HEK293 (cell line): ENCODE measurements at regions not wholly inside any gene's neighbourhood (a gene's known extent, or its start where the extent isn't known, plus 50 kb on each side); places are given as distances from the start of the nearest gene placed in this dataset.

Source experiments
- CTCF ChIA-PET: fragments of 350-600 bp; formaldehyde crosslinking; extraction: SDS; loops from one replicate; lab custom pipeline; 2021; ENCODE audit warnings: antibody characterized with exemption; lab: Yijun Ruan, JAX
- POLR2A ChIA-PET: fragments of 300-600 bp; formaldehyde crosslinking; extraction: SDS; loops from one replicate; lab custom pipeline; 2020; ENCODE audit warnings: antibody characterized with exemption, inconsistent platforms; lab: Yijun Ruan, JAX
- H3K27ac ChIP-seq: fragments of 200-500 bp; sonication (Bioruptor generic); 2 replicates; pipeline ENCODE4 v1.5.1; 2014; ENCODE audit warnings: low read depth, low read length, control low read depth, inconsistent platforms; ENCODE audit errors: extremely low read depth
- H3K36me3 ChIP-seq, 2 experiments: fragments of 200-500 bp in 1 of 2; sonication (Bioruptor generic) in 1 of 2; 1 replicate in 1 of 2; 2 replicates in 1 of 2; pipeline ENCODE4 v1.5.1; 2014 to 2017; ENCODE audit warnings: inconsistent platforms in 2 of 2, low read length in 2 of 2; ENCODE audit not compliant: control insufficient read depth in 2 of 2, insufficient read depth in 1 of 2
- H3K4me1 ChIP-seq: fragments of 200-500 bp; sonication (Bioruptor generic); 2 replicates; pipeline ENCODE4 v1.5.1; 2014; ENCODE audit warnings: mild to moderate bottlenecking, low read length, inconsistent platforms; ENCODE audit not compliant: control insufficient read depth, insufficient read depth
- H3K4me3 ChIP-seq: 2 replicates; pipeline ENCODE4 v1.5.1; 2011; ENCODE audit warnings: low read depth, mild to moderate bottlenecking, control low read depth, low read length, moderate library complexity
- H3K9me3 ChIP-seq: fragments of 200-500 bp; sonication (Bioruptor generic); 2 replicates; pipeline ENCODE4 v1.5.1; 2014; ENCODE audit warnings: low read depth, low read length, inconsistent platforms; ENCODE audit not compliant: control insufficient read depth, insufficient read depth
- GLI4 ChIP-seq: fragments of 450-650 bp; formaldehyde crosslinking; IDR thresholded peaks from 2 replicates; pipeline ENCODE4 v1.5.1; 2016; ENCODE audit warnings: missing biosample characterization, missing genetic modification characterization
- KLF16 ChIP-seq: fragments of 450-650 bp; formaldehyde crosslinking; IDR thresholded peaks from 2 replicates; pipeline ENCODE4 v1.5.1; 2017; ENCODE audit warnings: missing biosample characterization, missing genetic modification characterization
- PBX3 ChIP-seq: sonication (generic); formaldehyde crosslinking; IDR thresholded peaks from 2 replicates; pipeline ENCODE4 v1.8.1; 2022; ENCODE audit warnings: mild to moderate bottlenecking, moderate library complexity, missing genetic modification reagents
- SP7 ChIP-seq: fragments of 450-650 bp; formaldehyde crosslinking; IDR thresholded peaks from 2 replicates; pipeline ENCODE4 v1.5.1; 2016; ENCODE audit warnings: missing biosample characterization, missing genetic modification characterization
- ZNF324 ChIP-seq: fragments of 450-650 bp; formaldehyde crosslinking; IDR thresholded peaks from 2 replicates; pipeline ENCODE4 v1.5.1; 2016; ENCODE audit warnings: missing biosample characterization, missing genetic modification characterization
- ZNF366 ChIP-seq: fragments of 450-650 bp; formaldehyde crosslinking; conservative IDR thresholded peaks from 2 replicates; pipeline ENCODE4 v1.5.1; 2016; ENCODE audit warnings: missing biosample characterization, missing genetic modification characterization
- ZNF433 ChIP-seq: fragments of 450-650 bp; formaldehyde crosslinking; IDR thresholded peaks from 2 replicates; pipeline ENCODE4 v1.5.1; 2016; ENCODE audit warnings: missing biosample characterization, missing genetic modification characterization, low read depth
- ZNF549 ChIP-seq: fragments of 450-650 bp; IDR thresholded peaks from 2 replicates; pipeline ENCODE4 v1.5.1; 2018; ENCODE audit warnings: missing biosample characterization, missing genetic modification characterization, mild to moderate bottlenecking, inconsistent platforms, moderate library complexity
- ZNF624 ChIP-seq: fragments of 450-650 bp; formaldehyde crosslinking; IDR thresholded peaks from 2 replicates; pipeline ENCODE4 v1.5.1; 2017; ENCODE audit warnings: missing biosample characterization, missing genetic modification characterization
- ZNF658 ChIP-seq: fragments of 450-650 bp; formaldehyde crosslinking; IDR thresholded peaks from 2 replicates; pipeline ENCODE4; 2016; ENCODE audit warnings: missing biosample characterization, missing genetic modification characterization
- ZNF707 ChIP-seq: fragments of 450-650 bp; formaldehyde crosslinking; IDR thresholded peaks from 2 replicates; pipeline ENCODE4 v1.5.1; 2016; ENCODE audit warnings: missing biosample characterization, missing genetic modification characterization
- ZNF747 ChIP-seq: fragments of 450-650 bp; formaldehyde crosslinking; IDR thresholded peaks from 2 replicates; pipeline ENCODE4 v1.5.1; 2016; ENCODE audit warnings: missing biosample characterization, missing genetic modification characterization
- ZNF776 ChIP-seq: fragments of 450-650 bp; formaldehyde crosslinking; IDR thresholded peaks from 2 replicates; pipeline ENCODE4 v1.5.0; 2017; ENCODE audit warnings: missing biosample characterization, missing genetic modification characterization, borderline replicate concordance
- ZSCAN16 ChIP-seq: fragments of 450-650 bp; formaldehyde crosslinking; IDR thresholded peaks from 2 replicates; pipeline ENCODE4 v1.5.1; 2016; ENCODE audit warnings: missing biosample characterization, missing genetic modification characterization
- ZXDB ChIP-seq: fragments of 450-650 bp; formaldehyde crosslinking; IDR thresholded peaks from 2 replicates; pipeline ENCODE4 v1.5.1; 2016; ENCODE audit warnings: missing biosample characterization, missing genetic modification characterization
- TF ChIP-seq, protein P1 (sequence below): fragments of 450-650 bp; formaldehyde crosslinking; IDR thresholded peaks from 2 replicates; pipeline ENCODE4 v1.5.1; 2016; ENCODE audit warnings: missing biosample characterization, missing genetic modification characterization
- TF ChIP-seq, protein P2 (sequence below): fragments of 450-650 bp; formaldehyde crosslinking; IDR thresholded peaks from 2 replicates; pipeline ENCODE4 v1.5.1; 2016; ENCODE audit warnings: missing biosample characterization, missing genetic modification characterization
- TF ChIP-seq, protein P3 (sequence below): fragments of 450-650 bp; formaldehyde crosslinking; IDR thresholded peaks from 2 replicates; pipeline ENCODE4 v1.5.1; 2017; ENCODE audit warnings: missing biosample characterization, missing genetic modification characterization
- TF ChIP-seq, protein P4 (sequence below): fragments of 450-650 bp; formaldehyde crosslinking; IDR thresholded peaks from 2 replicates; pipeline ENCODE4 v1.5.1; 2016; ENCODE audit warnings: missing biosample characterization, missing genetic modification characterization, borderline replicate concordance
- TF ChIP-seq, protein P5 (sequence below): fragments of 450-650 bp; formaldehyde crosslinking; IDR thresholded peaks from 2 replicates; pipeline ENCODE4 v1.5.1; 2017; ENCODE audit warnings: missing biosample characterization, missing genetic modification characterization
- TF ChIP-seq, protein P6 (sequence below): fragments of 450-650 bp; formaldehyde crosslinking; IDR thresholded peaks from 2 replicates; pipeline ENCODE4 v1.5.1; 2016; ENCODE audit warnings: missing biosample characterization, missing genetic modification characterization

DNA sequence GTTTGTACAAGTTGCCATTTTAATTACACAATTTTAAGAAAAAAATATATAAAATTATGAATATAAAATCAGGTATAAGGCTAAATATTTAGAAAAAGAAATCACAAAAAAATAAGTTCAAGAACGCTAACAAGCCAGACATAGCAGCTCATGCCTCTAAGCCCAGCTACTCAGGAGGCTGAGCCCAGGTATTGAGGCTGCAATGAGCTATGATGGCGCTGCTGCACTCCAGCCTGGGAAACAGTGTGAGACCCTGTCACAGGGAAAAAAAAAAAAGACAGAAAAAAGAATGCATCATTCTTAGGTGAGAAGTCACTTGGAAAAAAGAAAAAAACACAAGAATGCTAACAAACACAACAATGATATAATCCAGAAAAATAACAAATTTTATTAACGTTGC, 112.3 kb upstream of the PRDX6 start (continued):
- TF ChIP-seq ZSCAN16 (tag by site-specific recombination), result no peak
- TF ChIP-seq ZNF624 (tag by site-specific recombination), result no peak
- TF ChIP-seq, protein P1, sequence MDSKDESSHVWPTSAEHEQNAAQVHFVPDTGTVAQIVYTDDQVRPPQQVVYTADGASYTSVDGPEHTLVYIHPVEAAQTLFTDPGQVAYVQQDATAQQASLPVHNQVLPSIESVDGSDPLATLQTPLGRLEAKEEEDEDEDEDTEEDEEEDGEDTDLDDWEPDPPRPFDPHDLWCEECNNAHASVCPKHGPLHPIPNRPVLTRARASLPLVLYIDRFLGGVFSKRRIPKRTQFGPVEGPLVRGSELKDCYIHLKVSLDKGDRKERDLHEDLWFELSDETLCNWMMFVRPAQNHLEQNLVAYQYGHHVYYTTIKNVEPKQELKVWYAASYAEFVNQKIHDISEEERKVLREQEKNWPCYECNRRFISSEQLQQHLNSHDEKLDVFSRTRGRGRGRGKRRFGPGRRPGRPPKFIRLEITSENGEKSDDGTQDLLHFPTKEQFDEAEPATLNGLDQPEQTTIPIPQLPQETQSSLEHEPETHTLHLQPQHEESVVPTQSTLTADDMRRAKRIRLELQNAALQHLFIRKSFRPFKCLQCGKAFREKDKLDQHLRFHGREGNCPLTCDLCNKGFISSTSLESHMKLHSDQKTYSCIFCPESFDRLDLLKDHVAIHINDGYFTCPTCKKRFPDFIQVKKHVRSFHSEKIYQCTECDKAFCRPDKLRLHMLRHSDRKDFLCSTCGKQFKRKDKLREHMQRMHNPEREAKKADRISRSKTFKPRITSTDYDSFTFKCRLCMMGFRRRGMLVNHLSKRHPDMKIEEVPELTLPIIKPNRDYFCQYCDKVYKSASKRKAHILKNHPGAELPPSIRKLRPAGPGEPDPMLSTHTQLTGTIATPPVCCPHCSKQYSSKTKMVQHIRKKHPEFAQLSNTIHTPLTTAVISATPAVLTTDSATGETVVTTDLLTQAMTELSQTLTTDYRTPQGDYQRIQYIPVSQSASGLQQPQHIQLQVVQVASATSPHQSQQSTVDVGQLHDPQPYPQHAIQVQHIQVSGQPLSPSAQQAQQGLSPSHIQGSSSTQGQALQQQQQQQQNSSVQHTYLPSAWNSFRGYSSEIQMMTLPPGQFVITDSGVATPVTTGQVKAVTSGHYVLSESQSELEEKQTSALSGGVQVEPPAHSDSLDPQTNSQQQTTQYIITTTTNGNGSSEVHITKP, result no peak
- TF ChIP-seq, protein P2, sequence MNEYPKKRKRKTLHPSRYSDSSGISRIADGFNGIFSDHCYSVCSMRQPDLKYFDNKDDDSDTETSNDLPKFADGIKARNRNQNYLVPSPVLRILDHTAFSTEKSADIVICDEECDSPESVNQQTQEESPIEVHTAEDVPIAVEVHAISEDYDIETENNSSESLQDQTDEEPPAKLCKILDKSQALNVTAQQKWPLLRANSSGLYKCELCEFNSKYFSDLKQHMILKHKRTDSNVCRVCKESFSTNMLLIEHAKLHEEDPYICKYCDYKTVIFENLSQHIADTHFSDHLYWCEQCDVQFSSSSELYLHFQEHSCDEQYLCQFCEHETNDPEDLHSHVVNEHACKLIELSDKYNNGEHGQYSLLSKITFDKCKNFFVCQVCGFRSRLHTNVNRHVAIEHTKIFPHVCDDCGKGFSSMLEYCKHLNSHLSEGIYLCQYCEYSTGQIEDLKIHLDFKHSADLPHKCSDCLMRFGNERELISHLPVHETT (tag by site-specific recombination), result no peak
- TF ChIP-seq, protein P3, sequence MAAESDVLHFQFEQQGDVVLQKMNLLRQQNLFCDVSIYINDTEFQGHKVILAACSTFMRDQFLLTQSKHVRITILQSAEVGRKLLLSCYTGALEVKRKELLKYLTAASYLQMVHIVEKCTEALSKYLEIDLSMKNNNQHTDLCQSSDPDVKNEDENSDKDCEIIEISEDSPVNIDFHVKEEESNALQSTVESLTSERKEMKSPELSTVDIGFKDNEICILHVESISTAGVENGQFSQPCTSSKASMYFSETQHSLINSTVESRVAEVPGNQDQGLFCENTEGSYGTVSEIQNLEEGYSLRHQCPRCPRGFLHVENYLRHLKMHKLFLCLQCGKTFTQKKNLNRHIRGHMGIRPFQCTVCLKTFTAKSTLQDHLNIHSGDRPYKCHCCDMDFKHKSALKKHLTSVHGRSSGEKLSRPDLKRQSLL (tag by site-specific recombination), result no peak
- no peak for TF ChIP-seq ZNF707 (tag by site-specific recombination)
- no peak for TF ChIP-seq ZNF747 (tag by site-specific recombination)
- no peak for TF ChIP-seq ZNF549
- TF ChIP-seq, protein P4, sequence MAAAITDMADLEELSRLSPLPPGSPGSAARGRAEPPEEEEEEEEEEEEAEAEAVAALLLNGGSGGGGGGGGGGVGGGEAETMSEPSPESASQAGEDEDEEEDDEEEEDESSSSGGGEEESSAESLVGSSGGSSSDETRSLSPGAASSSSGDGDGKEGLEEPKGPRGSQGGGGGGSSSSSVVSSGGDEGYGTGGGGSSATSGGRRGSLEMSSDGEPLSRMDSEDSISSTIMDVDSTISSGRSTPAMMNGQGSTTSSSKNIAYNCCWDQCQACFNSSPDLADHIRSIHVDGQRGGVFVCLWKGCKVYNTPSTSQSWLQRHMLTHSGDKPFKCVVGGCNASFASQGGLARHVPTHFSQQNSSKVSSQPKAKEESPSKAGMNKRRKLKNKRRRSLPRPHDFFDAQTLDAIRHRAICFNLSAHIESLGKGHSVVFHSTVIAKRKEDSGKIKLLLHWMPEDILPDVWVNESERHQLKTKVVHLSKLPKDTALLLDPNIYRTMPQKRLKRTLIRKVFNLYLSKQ (tag by site-specific recombination), result no peak
- no peak for TF ChIP-seq ZNF433 (tag by site-specific recombination)
- TF ChIP-seq ZNF658, result no peak
- no peak for TF ChIP-seq ZNF776 (tag by site-specific recombination)
- TF ChIP-seq GLI4 (tag by site-specific recombination), result no peak
- TF ChIP-seq, protein P5, sequence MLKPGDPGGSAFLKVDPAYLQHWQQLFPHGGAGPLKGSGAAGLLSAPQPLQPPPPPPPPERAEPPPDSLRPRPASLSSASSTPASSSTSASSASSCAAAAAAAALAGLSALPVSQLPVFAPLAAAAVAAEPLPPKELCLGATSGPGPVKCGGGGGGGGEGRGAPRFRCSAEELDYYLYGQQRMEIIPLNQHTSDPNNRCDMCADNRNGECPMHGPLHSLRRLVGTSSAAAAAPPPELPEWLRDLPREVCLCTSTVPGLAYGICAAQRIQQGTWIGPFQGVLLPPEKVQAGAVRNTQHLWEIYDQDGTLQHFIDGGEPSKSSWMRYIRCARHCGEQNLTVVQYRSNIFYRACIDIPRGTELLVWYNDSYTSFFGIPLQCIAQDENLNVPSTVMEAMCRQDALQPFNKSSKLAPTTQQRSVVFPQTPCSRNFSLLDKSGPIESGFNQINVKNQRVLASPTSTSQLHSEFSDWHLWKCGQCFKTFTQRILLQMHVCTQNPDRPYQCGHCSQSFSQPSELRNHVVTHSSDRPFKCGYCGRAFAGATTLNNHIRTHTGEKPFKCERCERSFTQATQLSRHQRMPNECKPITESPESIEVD (tag by site-specific recombination), result no peak

DNA sequence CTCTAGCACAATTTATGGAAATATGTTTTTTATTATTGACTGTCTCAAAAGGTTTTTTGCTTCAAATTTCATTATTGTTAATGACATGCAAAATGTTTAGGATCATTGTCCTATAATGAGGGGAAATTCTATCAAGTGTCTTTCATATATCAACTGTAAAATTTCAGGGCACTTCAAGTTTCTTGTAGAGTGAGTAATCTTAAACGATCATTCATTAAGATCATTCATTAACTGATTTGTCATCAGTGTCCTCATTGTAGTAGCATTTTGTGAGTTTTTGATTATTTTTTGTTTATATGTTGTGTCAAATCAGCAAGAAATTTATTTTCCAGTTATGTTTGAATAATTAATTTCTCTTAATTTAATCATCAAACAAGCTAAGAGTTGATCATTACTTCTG, 111.8 kb upstream of the PRDX6 start:
- no peak overlapping the region for H3K27ac ChIP-seq
- H3K4me1 ChIP-seq, result no peaks in the 10 kb centered on the region
- ChIA-PET POLR2A (no interaction called here), CTCF (no interaction called here)
- no peak overlapping the region for H3K4me3 ChIP-seq
- TF ChIP-seq, protein P6, sequence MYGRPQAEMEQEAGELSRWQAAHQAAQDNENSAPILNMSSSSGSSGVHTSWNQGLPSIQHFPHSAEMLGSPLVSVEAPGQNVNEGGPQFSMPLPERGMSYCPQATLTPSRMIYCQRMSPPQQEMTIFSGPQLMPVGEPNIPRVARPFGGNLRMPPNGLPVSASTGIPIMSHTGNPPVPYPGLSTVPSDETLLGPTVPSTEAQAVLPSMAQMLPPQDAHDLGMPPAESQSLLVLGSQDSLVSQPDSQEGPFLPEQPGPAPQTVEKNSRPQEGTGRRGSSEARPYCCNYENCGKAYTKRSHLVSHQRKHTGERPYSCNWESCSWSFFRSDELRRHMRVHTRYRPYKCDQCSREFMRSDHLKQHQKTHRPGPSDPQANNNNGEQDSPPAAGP (tag by site-specific recombination), result no peak
- no peak for TF ChIP-seq KLF16 (tag by site-specific recombination)
- TF ChIP-seq PBX3 (CRISPR knock-in tag), result no peak
- TF ChIP-seq ZNF324 (tag by site-specific recombination), result no peak
- no peak for TF ChIP-seq ZNF366 (tag by site-specific recombination)
- no peak for TF ChIP-seq ZXDB (tag by site-specific recombination)
- TF ChIP-seq SP7 (tag by site-specific recombination), result no peak
- TF ChIP-seq, protein P5 (tag by site-specific recombination), result no peak
- H3K36me3 ChIP-seq, result no peaks in the 10 kb centered on the region
- H3K9me3 ChIP-seq, result no peaks in the 10 kb centered on the region
